Kidney tubule cell (primary cell): ENCODE measurements at regions not wholly inside any gene's neighbourhood (a gene's known extent, or its start where the extent isn't known, plus 50 kb on each side); places are given as distances from the start of the nearest gene placed in this dataset.
A peak's percentile ranks its signal among the peaks of the same experiment; 100 is the strongest.
"Not testable (repeated sequence)": the region's sequence is repeated elsewhere in the genome, so short reads cannot be mapped to it uniquely, and the experiment has no call there.

Experiments used
- DNase-seq: peaks from one replicate; pipeline ENCODE4 v3.0.0-alpha.2; 2018; ENCODE audit warnings: low spot score

DNA sequence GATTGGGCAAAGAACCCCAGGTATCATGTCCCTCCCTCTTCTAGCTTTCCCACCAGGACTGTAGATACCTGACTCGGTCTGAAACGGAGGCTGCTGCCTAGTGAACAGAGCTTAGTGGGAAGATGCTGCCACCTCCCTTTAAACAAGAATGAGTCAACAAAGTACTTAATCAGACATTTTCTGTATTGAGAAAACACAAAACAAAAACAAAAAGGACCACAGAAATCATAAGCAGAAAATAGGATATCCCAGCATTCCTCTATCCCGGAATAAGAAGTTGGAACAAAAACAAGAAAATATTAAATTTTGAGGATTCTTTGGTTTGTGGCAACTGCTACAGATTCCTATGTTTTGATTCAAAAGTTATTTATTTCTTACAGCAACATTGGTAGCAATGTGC, 51.7 kb upstream of the COL8A1 start:
- no peak for DNase-seq

DNA sequence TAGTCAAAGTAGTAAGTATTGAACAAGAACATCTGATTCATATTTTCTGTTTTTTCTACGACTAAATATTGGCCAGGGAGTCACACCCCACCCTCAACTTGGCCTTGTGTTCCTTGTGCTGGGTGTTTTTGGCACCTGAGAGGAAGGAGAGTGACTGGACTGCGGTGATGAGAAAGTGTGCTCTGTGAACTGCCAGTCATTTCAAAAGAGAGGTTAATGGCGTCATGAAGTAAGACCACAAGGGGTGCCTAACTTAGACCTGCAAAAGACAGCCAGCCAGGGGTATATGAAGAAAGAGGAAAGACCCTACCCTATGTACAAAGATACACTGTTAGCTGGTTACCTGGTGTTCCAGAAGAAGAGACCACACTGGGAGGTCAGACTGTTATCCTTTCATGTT, 58.4 kb upstream of the COL8A1 start:
- no peak for DNase-seq

DNA sequence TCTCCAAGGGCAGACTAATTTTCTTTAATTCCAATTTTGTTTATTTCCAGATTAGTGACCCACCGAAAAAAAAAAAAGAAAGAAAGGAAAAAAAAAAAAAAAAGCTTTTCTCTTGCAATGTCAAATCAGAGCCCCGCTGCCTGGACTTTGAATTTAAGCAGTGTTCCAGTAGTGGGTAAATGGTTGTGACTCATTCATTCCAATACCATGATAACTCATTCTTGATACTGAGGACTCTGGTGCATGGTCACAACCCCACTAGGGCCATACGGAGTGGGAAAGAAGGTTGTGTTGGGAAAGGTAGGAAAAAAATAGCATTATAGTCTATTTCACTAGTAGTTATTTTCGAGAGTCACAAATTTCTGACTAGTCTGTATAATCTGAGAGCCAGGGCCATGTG, 59.1 kb upstream of the COL8A1 start:
- peak; percentile 78 for DNase-seq

DNA sequence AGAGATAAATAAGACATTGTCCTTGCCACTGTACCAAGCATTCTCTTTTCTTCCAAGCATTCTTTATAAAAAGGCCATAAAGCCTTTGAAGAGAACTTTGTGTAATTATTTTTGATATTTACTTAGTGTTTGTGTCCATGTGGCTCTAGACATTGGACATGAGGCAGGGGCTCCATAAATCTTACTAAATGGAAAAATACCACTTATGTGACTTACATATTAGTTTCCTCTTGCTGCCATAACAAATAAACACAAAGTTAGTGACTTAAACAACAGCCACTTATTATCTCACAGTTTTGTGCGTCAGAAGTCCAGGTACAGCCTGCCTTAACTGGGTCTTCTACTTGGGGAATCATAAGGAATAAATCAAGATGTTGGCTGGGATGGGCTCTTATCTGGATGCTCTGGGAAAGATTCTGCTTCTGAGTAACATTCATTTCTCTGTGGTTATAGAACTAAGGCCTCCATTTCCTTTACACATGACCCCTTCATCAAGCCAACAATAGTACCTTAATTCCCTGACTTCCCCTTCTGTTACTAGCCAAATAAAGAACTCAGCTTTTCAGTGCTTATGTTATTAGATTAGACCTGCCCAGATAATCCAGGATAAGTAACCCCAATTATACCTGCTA, 59.9 kb upstream of the COL8A1 start:
- DNase-seq, result no peak

DNA sequence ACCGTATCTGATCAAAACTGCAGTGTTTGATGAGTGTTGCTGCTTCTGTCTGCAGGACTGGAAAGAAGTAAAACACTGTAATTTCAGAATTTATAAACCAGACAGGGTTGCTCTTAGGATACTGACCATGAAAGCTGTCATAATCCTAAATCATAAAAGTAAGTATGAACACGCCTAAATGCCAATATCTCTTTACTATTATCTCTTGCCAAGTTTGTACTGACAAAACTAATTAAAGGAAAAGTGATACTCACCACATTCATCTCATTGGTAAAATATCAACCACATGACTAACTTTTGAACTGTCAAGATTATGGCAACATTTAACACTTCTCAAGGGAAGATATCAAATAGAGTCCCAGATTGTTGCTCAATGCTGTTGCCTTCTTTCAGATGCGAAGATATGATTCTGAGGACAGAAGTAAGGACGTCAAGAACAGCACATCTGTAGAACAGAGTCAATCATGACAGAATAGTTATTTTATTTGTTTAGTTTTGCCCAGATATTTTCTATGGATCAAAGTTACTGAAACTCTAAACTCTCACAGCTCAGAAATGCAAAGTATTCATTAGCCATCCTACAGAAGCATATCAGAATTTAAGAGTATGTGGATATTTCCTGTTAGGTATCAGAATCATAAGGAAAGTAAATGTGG, 61.4 kb upstream of the COL8A1 start:
- no peak for DNase-seq

DNA sequence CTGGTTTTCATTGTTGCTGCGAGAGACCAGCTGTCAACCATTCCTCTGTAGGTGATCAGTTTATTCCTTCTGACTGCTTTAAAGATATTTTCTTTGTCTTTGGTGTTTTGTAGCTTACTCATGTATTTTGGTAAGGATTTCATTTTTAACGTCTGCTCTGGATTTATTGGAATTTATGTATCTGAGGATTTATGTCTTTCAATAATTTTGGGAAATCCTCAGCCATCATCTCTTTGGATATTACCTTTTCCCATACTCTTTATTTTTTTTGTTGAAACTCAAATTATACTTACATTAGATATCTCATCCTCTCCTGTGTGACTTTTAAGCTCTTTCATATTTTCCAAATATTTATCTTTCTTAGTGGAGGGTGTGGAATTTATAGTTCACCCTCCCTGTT, 62.7 kb upstream of the COL8A1 start:
- no peak for DNase-seq

DNA sequence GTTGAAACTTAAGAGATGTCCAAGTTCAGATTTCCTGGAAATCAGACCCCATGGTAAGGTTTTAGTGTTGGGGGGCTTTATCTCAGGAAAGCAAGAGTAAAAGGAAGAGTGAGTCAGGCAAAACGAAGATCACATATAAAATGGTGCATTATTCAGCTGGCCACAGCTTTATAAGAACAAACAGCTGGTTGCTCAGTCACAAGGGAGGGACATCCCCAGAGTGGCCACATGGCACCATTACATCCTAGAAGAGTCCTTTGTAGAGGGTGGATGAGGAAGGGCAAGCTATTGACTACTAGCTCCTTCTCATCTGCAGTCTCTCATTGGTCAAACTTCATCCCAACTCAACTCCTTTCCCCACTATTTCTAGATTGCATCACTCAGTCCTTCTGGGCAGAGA, 68.3 kb upstream of the COL8A1 start:
- DNase-seq, result no peak

DNA sequence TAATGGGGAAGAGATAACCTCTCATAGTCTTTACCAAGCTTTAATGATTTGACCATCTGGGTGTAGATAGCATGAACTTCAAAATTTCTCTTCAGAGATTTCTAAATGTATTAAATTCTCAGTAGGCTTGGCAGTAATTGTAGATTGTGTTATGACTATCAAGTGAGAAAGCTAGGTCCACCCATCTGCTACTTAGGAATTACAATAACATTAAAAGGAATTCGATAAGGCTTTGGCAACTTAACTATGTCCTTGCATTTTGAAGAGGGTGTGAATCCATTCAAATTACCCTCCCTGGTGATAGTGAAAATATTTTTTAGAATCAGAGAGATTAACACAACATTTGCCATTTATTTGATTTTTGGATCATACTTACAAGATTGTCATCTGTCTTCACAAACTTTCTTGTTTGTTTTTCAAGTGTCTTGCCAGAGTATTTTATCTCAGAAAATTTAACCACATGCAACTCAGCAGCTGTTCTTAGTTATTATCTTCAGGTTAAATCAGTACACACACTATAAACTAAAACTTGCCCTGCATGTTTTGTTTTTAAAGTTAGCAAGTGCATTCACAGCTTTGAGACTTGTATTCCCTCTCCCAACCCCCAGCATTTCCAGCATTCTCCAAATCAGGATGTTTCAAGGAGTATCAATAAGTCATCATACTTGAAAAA, 69.6 kb upstream of the COL8A1 start:
- no peak for DNase-seq

DNA sequence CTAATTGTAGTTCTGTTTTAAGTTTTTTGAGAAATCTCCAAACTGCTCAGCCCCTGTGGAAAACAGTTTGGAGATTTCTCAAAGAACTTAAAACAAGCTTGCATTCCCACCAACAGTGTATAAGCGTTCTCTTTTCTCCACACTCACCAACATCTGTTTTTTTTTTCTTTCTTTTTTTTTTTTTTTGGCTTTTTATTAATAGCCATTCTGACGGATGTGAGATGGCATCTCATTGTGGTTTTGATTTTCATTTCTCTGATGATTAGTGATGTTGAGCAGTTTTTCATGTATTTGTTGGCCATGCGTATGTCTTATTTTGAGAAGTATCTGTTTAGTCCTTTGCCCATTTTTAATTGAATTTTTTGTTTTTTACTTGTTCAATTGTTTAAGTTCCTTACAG, 73.1 kb upstream of the COL8A1 start:
- DNase-seq, result no peak

DNA sequence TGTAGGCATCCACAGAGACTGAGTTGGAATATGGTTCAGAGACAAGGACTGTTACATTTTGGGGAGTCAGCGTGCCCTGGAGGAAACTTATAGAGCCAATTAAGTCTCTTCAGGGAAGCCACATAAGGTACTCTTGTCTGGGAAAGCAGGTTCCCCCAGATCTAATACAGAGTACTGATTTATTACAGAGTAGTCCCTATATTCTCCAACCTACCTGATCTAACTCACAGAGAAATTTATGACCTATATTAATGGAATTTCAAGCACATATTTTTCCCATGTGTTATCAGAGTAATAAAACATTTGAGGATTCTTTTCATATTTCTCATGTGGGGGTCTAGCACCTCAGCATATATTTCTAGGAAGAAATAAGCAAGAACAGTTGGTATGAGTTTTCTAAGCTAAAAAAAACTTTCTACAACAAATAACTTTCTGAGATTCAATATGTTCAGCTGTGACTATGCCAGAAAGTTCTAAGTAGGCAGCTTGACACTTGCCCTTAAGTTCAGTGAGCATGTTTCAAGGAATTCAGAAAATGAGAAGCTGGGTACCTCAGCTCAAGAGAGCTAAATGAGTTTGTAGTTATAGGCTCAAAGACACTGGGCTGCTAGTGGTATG, 75.3 kb upstream of the COL8A1 start:
- DNase-seq, result peak; percentile 75

DNA sequence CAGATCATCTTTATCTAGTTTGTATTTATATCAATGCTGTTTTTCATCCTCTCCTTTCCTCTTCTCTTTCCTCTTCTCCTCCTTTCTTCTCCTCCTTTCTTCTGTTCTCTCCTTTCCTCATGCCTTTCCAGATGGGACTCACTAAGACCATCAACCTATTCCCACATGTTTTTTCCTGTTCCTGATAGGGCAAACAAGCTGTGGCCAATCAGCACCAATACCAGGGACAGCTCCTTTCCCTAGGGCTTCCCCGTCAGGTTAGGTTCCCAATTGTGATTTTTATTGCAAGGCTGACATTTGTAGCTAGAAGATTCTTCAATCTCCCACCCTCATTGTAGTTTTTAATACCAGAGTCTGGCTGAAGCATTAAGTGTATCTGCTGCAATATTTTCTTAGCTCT, 76.3 kb upstream of the COL8A1 start:
- DNase-seq, result peak; percentile 33

DNA sequence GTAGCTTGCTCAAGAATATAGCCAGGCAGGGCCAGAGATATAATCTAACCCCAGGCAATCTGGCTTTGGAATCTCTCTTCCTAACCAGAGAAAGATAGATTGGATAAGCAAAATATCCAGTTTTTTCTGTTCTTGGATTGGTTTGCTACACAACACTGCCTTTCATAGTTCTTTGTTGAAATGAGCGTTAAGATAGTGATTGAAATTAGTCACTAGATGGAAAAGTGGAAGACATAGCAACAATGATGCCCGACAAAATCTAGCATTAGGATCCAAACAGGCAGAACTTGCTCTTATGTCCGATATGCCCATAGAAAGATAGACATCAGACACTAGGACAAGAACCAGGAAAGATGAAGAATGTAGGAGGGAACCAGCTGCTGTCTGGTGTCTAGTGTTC, 77.3 kb upstream of the COL8A1 start:
- DNase-seq, result no peak

DNA sequence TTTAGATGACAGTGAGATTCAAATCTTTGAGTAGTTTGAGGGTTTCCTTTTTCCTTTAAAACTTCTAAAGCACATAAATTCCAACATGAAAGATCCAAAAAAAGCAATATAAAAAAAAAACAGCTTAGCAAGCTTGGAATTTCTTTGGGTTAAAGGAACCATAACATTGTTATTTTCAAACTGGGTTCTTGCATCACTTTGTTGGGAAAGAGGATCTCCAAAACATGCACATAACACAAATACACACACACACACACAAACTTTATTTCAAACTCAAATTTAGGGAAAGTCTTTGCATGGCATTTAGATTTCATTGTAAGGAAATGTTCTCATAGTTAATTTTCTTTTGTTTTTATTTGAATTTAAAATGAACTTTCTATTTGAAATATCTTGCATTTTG, 79.2 kb upstream of the COL8A1 start:
- no peak for DNase-seq

DNA sequence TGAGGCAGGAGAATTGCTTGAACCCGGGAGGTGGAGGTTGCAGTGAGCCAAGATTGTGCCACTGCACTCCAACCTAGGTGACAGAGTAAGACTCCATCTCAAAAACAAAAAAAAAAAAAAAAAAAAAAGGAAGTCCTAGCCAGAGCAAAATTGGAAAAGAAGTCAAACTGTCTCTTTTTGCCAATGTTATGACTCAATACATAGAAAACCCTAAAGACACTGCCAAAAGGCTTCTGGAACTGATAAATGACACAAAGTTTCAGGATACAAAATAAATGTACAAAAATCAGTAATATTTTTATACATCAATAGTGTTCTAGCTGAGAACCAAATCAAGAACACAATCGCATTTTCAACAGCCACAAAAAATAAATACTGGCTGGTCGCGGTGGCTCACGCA, 82.5 kb upstream of the COL8A1 start:
- DNase-seq, result not testable (repeated sequence)

DNA sequence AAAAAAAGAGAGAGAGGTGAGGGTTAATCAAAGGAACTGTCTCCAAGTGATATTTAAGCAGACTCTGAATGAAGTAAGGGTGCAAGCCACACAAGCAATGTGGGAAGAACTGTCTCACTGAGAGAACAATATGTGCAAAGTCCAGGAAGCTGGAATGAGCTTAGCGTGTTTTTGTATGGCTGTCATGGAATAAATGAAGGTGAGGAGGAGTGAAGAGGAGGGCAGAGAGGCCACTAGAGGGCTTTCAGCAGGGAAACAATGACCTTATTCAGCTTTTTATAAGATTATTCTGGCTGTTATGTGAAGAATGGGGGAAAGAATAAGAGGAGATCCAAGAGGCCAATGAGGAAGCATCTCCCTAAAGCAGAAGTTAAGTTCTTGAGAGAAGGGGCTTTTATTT, 86.9 kb upstream of the COL8A1 start:
- DNase-seq, result no peak

DNA sequence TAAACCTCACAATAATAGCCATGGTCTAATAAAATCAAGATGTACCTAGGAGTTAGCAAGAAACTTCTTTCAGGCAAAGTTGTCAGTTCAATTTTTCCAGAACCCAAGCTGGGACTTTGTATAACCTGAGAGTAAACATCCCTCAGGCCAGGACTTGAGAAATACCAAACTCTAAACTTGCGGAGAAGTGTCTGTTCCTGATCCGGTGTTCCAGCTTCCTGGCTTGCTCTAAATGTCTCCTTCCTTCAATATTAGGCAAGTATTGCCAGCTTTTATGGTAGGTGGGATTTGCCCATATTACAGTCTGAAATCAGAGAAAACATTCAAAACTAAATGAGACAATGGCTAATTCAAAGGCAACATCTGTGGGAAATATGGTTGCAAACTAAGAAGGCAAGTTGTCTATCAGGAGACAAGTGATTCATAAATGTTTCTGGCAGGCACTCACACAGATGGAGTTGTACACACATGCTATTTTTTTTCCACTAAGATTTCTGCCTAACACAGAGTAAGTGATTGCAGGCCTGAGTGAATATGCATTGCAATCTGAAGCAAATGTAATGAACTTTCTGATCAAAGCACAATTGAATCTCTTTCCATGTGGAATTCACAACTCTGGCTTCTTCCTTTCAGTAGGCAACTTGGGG, 88.3 kb upstream of the COL8A1 start:
- DNase-seq, result no peak

DNA sequence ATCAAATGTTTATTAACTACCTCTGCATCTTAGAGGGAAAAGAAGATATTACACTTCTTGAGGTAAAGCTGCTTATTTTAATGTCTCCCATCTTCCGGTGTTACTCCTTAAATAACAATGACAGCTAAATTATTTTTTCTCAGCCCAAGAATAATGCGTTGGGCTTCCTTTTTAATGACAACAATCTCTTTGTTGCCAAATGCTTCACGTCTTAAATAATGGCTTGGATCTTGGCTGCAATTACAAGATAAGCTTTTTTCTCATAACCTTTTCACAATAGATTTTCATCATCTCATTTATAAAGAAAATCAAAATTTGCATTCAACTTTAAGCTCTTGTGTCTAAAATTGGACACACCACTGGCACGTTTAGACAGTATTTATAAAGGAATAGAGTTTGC, 89.2 kb upstream of the COL8A1 start:
- DNase-seq, result no peak

DNA sequence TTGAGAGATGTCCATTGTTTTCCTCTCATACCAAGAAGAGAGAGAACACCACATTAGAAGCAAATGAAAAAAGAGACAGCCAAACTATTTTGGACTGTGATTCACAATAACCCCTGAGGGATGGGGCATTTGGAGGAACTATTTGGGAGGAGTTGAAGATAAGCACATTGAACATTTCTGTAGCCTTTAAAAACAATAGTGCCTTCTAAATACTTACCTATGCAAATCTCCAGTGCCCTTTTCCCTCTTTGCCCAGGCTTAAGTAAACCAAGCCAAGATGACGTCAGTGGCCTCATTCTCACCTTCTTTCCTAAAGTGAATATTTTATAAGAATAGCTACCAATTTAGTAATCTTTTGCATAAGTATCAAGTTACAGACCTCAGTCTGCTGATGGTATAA, 89.7 kb upstream of the COL8A1 start:
- DNase-seq, result no peak

DNA sequence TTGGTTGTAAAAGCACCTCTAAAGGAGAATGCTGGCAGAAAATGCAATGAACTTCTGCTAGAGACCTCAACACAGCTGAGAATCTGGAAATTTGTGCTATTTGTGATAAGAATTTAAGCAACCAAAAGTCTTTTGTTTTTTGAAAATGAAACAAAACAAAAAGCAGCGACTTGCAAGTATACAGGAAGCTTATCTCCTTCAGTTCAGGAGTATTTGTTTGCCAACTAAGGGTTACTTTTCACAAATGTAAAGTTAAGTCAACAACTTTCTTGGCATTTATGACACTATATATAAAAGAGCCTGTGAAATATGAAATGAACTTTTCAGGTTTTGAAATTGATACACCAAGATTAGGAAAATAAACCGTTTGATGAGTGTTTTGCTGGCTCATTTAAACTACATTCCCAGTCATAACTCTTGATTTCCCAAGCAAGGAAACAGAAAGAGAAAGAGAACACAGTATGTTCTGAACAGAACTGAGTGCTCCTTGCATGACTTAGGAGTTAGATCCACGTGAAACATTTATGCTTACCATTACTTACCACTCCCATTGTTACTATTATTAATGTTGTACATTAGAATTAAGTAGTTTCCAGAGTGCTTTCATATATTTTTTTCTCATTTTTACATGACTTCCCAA, 92.3 kb upstream of the COL8A1 start:
- no peak for DNase-seq

DNA sequence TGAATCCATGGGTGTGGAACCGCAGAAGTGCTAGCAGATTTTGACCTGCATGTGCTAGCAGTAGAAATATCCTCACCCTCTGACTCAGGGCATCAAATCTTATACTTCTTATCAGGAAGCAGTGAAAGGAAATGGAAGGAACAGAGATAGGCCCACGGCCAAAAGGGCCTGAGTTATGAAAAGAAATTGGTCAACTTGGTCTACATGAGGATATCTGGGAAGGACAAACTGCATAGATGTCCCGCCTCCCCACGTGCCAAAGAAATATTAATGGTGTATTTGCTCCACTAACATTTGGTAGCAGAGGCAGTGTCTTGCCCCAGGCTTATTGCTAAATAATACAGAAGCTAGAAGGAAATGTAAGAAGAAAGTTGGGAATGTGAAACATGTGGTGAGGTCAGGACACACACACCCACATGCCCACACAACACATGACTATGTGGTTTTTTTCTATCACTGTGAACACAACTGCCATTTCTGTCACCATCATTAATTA, 93.6 kb upstream of the COL8A1 start:
- DNase-seq, result peak; percentile 63

DNA sequence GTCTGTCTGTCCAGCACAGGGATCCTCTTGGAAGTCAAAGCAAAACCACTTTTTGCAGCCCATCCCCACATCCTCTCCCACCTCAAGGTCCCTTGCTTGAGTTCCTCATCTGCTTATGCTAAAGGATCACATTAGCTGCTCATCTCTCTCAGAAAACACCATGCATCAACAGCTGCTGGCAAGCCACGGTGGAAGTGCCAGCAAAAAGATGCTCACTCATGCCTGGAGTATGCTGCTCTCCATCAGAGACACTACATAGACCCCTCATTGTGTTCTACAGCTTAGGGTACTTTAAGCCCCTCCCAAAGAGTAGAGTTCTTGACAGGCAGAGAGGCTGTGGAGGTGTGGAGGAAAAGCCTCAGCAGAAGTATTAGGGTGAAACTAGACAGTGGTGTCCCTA, 94.6 kb upstream of the COL8A1 start:
- peak; percentile 9 for DNase-seq
